Progenitor cell of endocrine pancreas (in vitro differentiated cells): ENCODE measurements at regions not wholly inside any gene's neighbourhood (a gene's known extent, or its start where the extent isn't known, plus 50 kb on each side); places are given as distances from the start of the nearest gene placed in this dataset.

Experiments used
- DNase-seq: peaks from one replicate; pipeline ENCODE4 v3.0.0; 2021; ENCODE audit warnings: low spot score; ENCODE audit not compliant: unreplicated experiment
- H3K27ac Mint-ChIP-seq: 2 replicates; pipeline ENCODE4 v1.8.0; 2021; ENCODE audit warnings: mild to moderate bottlenecking, moderate library complexity, mixed read lengths
- H3K27me3 Mint-ChIP-seq: 2 replicates; pipeline ENCODE4 v1.8.0; 2021; ENCODE audit warnings: mixed read lengths
- H3K36me3 Mint-ChIP-seq: 2 replicates; pipeline ENCODE4 v1.8.0; 2022; ENCODE audit warnings: mixed read lengths; ENCODE audit not compliant: insufficient read depth
- H3K4me1 Mint-ChIP-seq: 2 replicates; pipeline ENCODE4 v1.8.0; 2021; ENCODE audit warnings: low read depth, mixed read lengths
- H3K4me3 Mint-ChIP-seq: 2 replicates; pipeline ENCODE4 v1.8.0; 2021; ENCODE audit warnings: low read depth, mild to moderate bottlenecking, moderate library complexity, mixed read lengths
- H3K9me3 Mint-ChIP-seq: 2 replicates; pipeline ENCODE4 v1.8.0; 2021; ENCODE audit warnings: low read depth, mixed read lengths
- TF ChIP-seq, protein P1 (sequence below): fragments of 200-600 bp; sonication (generic); IDR thresholded peaks from one replicate; pipeline ENCODE4 v1.5.0; 2021; ENCODE audit warnings: antibody characterized with exemption, mild to moderate bottlenecking; ENCODE audit not compliant: unreplicated experiment

DNA sequence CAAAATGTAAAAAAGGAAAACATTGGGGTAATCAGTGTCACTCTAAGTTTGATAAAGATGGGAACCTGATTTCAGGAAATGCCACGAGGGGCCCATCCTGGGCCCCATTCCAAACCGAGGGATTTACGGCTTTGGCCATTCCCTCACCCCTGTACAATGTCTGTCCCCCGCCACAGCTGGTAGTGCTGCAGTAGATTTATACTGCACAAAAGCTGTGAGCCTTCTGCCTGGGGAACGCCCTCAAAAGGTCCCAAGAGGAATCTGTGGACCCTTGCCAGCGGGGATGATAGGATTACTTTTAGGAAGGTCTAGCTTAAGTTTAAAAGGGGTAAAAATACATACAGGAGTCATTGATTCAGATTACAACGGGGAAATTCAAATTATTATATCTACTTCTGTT is 173.4 kb upstream of the SGCG start:
- H3K27ac Mint-ChIP-seq, result no peak overlapping the region
- TF ChIP-seq, protein P1, sequence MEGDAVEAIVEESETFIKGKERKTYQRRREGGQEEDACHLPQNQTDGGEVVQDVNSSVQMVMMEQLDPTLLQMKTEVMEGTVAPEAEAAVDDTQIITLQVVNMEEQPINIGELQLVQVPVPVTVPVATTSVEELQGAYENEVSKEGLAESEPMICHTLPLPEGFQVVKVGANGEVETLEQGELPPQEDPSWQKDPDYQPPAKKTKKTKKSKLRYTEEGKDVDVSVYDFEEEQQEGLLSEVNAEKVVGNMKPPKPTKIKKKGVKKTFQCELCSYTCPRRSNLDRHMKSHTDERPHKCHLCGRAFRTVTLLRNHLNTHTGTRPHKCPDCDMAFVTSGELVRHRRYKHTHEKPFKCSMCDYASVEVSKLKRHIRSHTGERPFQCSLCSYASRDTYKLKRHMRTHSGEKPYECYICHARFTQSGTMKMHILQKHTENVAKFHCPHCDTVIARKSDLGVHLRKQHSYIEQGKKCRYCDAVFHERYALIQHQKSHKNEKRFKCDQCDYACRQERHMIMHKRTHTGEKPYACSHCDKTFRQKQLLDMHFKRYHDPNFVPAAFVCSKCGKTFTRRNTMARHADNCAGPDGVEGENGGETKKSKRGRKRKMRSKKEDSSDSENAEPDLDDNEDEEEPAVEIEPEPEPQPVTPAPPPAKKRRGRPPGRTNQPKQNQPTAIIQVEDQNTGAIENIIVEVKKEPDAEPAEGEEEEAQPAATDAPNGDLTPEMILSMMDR, result no peak
- H3K27me3 Mint-ChIP-seq, result no peaks in the 10 kb centered on the region
- no peaks in the 10 kb centered on the region for H3K4me1 Mint-ChIP-seq
- H3K4me3 Mint-ChIP-seq, result no peak overlapping the region
- DNase-seq, result no peak
- H3K36me3 Mint-ChIP-seq, result no peaks in the 10 kb centered on the region
- H3K9me3 Mint-ChIP-seq, result peaks cover 6% of the 10 kb centered on the region

DNA sequence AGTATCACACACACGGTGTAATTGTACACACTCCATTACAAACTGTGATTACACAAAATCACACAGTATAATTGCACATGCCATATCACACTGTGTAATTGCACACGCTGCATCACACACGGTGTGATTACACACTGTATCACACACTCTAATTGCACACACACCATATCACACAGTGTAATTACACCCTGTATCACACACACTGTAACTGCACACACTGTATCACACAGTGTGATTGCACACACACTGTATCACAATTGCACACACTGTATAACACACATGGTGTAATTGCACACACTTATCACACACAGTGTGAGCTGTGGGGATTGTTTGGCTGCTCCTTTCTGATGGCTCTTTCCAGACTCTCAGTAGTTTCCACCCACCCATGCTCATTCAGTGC is 162.6 kb upstream of the SGCG start:
- no peaks in the 10 kb centered on the region for H3K27me3 Mint-ChIP-seq
- TF ChIP-seq, protein P1, result no peak
- peaks cover 9% of the 10 kb centered on the region for H3K9me3 Mint-ChIP-seq
- H3K4me3 Mint-ChIP-seq, result no peak overlapping the region
- no peak for DNase-seq
- H3K4me1 Mint-ChIP-seq, result no peaks in the 10 kb centered on the region
- no peak overlapping the region for H3K27ac Mint-ChIP-seq
- no peaks in the 10 kb centered on the region for H3K36me3 Mint-ChIP-seq

DNA sequence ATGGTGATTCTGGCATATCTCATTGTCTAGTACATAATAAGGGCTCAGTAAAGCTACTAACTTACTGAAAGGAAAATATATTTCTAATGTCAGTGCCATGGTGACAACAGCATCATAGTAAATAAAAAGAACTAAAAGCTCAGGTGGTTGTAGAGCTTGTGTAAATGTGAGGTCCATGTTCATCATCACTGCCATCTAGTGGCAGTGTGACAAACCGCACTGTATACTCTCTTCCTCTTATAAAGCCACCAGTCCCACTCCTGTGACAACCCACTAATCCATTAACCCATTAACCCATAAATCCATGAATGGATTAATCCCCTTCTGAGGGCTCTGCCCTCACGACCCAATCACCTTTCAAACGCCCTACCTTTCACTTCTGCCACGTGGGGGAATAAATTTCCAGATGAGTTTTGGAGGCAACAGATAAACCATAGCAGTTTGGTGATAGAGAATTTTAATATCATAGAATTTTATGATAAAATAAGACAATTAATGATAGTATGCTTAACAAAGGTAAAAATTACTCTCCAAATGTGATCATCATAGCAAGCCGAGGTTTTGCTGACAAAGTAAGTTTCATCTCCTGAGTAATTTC is 160.4 kb upstream of the SGCG start:
- H3K4me1 Mint-ChIP-seq, result no peaks in the 10 kb centered on the region
- H3K4me3 Mint-ChIP-seq, result no peak overlapping the region
- H3K27ac Mint-ChIP-seq, result no peak overlapping the region
- peaks cover 5% of the 10 kb centered on the region for H3K9me3 Mint-ChIP-seq
- H3K36me3 Mint-ChIP-seq, result no peaks in the 10 kb centered on the region
- no peaks in the 10 kb centered on the region for H3K27me3 Mint-ChIP-seq
- TF ChIP-seq, protein P1, result peak; percentile 87
- peak; percentile 16 for DNase-seq

DNA sequence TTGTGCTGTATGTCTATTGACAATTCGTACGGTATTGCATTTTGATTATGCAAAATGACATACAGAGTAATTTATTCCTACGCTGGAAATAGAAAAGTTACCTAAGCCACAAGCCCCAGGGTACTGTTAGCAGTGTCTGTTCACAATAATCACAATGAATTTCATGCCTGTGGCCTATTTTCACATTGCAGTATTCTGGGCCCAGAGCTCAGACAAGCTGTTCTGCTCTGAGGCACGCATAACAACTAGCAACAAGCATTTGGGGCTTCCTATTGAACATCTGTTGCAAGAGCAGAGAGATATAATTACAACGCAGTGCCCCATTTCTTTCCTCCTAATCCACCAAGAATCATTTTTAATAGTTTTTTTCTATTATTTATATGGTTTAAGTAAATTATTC is 158.9 kb upstream of the SGCG start:
- TF ChIP-seq, protein P1, result no peak
- no peaks in the 10 kb centered on the region for H3K9me3 Mint-ChIP-seq
- peaks cover 4% of the 10 kb centered on the region for H3K4me1 Mint-ChIP-seq
- H3K27me3 Mint-ChIP-seq, result no peaks in the 10 kb centered on the region
- H3K27ac Mint-ChIP-seq, result no peak overlapping the region
- H3K36me3 Mint-ChIP-seq, result no peaks in the 10 kb centered on the region
- no peak for DNase-seq
- no peak overlapping the region for H3K4me3 Mint-ChIP-seq

DNA sequence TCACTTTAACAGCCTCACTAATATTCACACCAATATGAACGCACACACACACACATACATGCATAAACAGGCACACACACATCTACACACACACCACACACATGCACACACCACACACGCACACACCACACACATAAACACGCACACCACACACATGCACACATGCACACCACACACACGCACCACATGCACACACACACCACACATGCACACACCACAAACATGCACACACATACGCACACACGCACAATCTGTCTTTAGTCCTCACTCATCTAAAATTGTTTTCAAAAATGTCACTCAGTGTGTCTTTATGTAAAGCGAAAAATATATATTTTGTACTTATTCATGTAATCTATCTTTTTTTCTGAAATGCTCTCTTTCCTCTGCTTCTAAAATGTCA is 158.1 kb upstream of the SGCG start:
- TF ChIP-seq, protein P1, result no peak
- H3K4me1 Mint-ChIP-seq, result peaks cover 4% of the 10 kb centered on the region
- H3K36me3 Mint-ChIP-seq, result no peaks in the 10 kb centered on the region
- DNase-seq, result no peak
- no peaks in the 10 kb centered on the region for H3K27me3 Mint-ChIP-seq
- no peak overlapping the region for H3K27ac Mint-ChIP-seq
- H3K9me3 Mint-ChIP-seq, result no peaks in the 10 kb centered on the region
- H3K4me3 Mint-ChIP-seq, result no peak overlapping the region
